PC-3 (cell line): ENCODE measurements at regions not wholly inside any gene's neighbourhood (a gene's known extent, or its start where the extent isn't known, plus 50 kb on each side); places are given as distances from the start of the nearest gene placed in this dataset.

Experiments
- ATAC-seq: fragments of 200-7000 bp; cut with Tn5 transposase; 2 replicates; pipeline ENCODE4 v1.9.1; 2020; ENCODE audit warnings: mild to moderate bottlenecking, moderate library complexity
- BruUV-seq: library from RNA; stranded (reverse); fragments of 400-500 nt; replicated peaks from 2 replicates; lab custom pipeline; 2021; lab: Mats Ljungman, UMichigan
- CTCF ChIA-PET: fragments of 300-600 bp; sonication (Branson Sonifier 250); formaldehyde crosslinking; loops from one replicate; lab custom pipeline; 2022; ENCODE audit warnings: antibody characterized with exemption; lab: Charles Lee
- POLR2A ChIA-PET: fragments of 300-600 bp; sonication (Branson Sonifier 250); formaldehyde crosslinking; loops from one replicate; lab custom pipeline; 2022; ENCODE audit warnings: antibody characterized with exemption; ENCODE audit not compliant: unreplicated experiment; lab: Charles Lee
- DNase-seq: peaks from one replicate; pipeline ENCODE4 v3.0.0-alpha.2; 2015
- H2AFZ ChIP-seq: fragments of 300-600 bp; sonication (generic); 2 replicates; pipeline ENCODE4 v1.6.0; 2016; ENCODE audit warnings: antibody characterized with exemption, low read length
- H3F3A ChIP-seq: fragments of 300-600 bp; sonication (generic); one replicate; pipeline ENCODE4 v1.6.0; 2017; ENCODE audit warnings: antibody characterized with exemption, low read length, control low read depth, mild to moderate bottlenecking; ENCODE audit not compliant: unreplicated experiment
- H3K27ac ChIP-seq: fragments of 300-600 bp; sonication (generic); 2 replicates; pipeline ENCODE4 v1.5.1; 2016; ENCODE audit warnings: mild to moderate bottlenecking, low read length
- H3K27me3 ChIP-seq: fragments of 300-600 bp; sonication (generic); 2 replicates; pipeline ENCODE4 v1.6.1; 2016; ENCODE audit warnings: low read length, mixed read lengths
- H3K36me3 ChIP-seq: fragments of 300-600 bp; sonication (generic); 2 replicates; pipeline ENCODE4 v1.6.1; 2016; ENCODE audit warnings: low read depth, mixed run types, low read length, mixed read lengths
- H3K4me1 ChIP-seq: fragments of 300-600 bp; sonication (generic); 2 replicates; pipeline ENCODE4 v1.5.1; 2016; ENCODE audit warnings: low read length; ENCODE audit not compliant: insufficient read depth
- H3K4me2 ChIP-seq: fragments of 300-600 bp; sonication (generic); 2 replicates; pipeline ENCODE4 v1.6.0; 2016; ENCODE audit warnings: low read length
- H3K4me3 ChIP-seq: fragments of 300-600 bp; sonication (generic); 2 replicates; pipeline ENCODE4 v1.5.1; 2016; ENCODE audit warnings: mild to moderate bottlenecking, low read length, mixed read lengths
- H3K79me2 ChIP-seq: fragments of 300-600 bp; sonication (generic); 2 replicates; pipeline ENCODE4 v1.6.1; 2017; ENCODE audit warnings: low read length, mixed read lengths
- H3K9ac ChIP-seq: fragments of 300-600 bp; sonication (generic); 2 replicates; pipeline ENCODE4 v1.6.0; 2016; ENCODE audit warnings: mild to moderate bottlenecking, low read length
- H3K9me2 ChIP-seq: fragments of 300-600 bp; sonication (generic); replicated peaks from 2 replicates; pipeline ENCODE4 v1.6.1; 2016; ENCODE audit warnings: mixed run types, low read length, mixed read lengths
- H3K9me3 ChIP-seq: fragments of 300-600 bp; sonication (generic); 2 replicates; pipeline ENCODE4 v1.6.1; 2016; ENCODE audit warnings: low read length, mixed read lengths
- H4K20me1 ChIP-seq: fragments of 300-600 bp; sonication (generic); 2 replicates; pipeline ENCODE4 v1.6.1; 2016; ENCODE audit warnings: low read length, mixed read lengths
- CTCF ChIP-seq: fragments of 300-600 bp; sonication (generic); conservative IDR thresholded peaks from 2 replicates; pipeline ENCODE4 v1.5.1; 2017; ENCODE audit warnings: antibody characterized with exemption, low read depth, mild to moderate bottlenecking, low read length
- EZH2 ChIP-seq: fragments of 300-600 bp; sonication (generic); IDR thresholded peaks from one replicate; pipeline ENCODE4 v1.6.1; 2017; ENCODE audit warnings: antibody characterized with exemption, mild to moderate bottlenecking, low read length; ENCODE audit not compliant: unreplicated experiment
- EZH2phosphoT487 ChIP-seq: fragments of 300-600 bp; sonication (generic); IDR thresholded peaks from 2 replicates; pipeline ENCODE4 v1.6.1; 2018; ENCODE audit warnings: mild to moderate bottlenecking, antibody characterized with exemption, low read length, borderline replicate concordance
- intact Hi-C: fragments of 100-400 bp; cut with micrococcal nuclease; formaldehyde crosslinking; loops from 2 replicates; pipeline ENCODE4 v1.9.0; 2023

GRCh38 chr2:119064567-119064966 lies 94.0 kb downstream of the C1QL2 start:
- Histone ChIP-seq H3K4me1 (peaks cover 5% of the 10 kb centered on the region; the same call in 1 of the 2 replicates), H3K9me2 (no peaks in the 10 kb centered on the region), H3F3A (no peaks in the 10 kb centered on the region), H3K9me3 (no peaks in the 10 kb centered on the region), H3K9ac (no peak overlapping the region), H2AFZ (no peak overlapping the region), H3K79me2 (no peaks in the 10 kb centered on the region), H3K27ac (no peak overlapping the region), H3K4me3 (no peak overlapping the region), H3K4me2 (no peak overlapping the region), H3K27me3 (peaks cover 19% of the 10 kb centered on the region), H4K20me1 (no peaks in the 10 kb centered on the region), H3K36me3 (no peaks in the 10 kb centered on the region)
- POLR2A ChIA-PET: no interaction called here
- intact Hi-C loops: no loop called here
- ATAC-seq (no peak), DNase-seq (no peak)
- BruUV-seq: no TSS peak
- TF ChIP-seq EZH2phosphoT487 (no peak), CTCF (no peak), EZH2 (no peak)
- CTCF ChIA-PET: no interaction called here

GRCh38 chr2:119063177-119063576 lies 95.4 kb downstream of the C1QL2 start:
- POLR2A ChIA-PET: no interaction called here
- no peak overlapping the region for H3K4me2 ChIP-seq
- H3K9me3 ChIP-seq: no peaks in the 10 kb centered on the region
- no peak overlapping the region for H3K4me3 ChIP-seq
- H4K20me1 ChIP-seq: no peaks in the 10 kb centered on the region
- BruUV-seq: no TSS peak
- H3K9ac ChIP-seq: no peak overlapping the region
- H2AFZ ChIP-seq: no peak overlapping the region
- no peaks in the 10 kb centered on the region for H3F3A ChIP-seq
- H3K27me3 ChIP-seq: peaks cover 17% of the 10 kb centered on the region; the same call in 1 of the 2 replicates
- H3K27ac ChIP-seq: no peak overlapping the region
- CTCF ChIA-PET: no interaction called here
- intact Hi-C loops: no loop called here
- TF ChIP-seq CTCF (no peak), EZH2phosphoT487 (no peak), EZH2 (no peak)
- H3K9me2 ChIP-seq: no peaks in the 10 kb centered on the region
- ATAC-seq (no peak), DNase-seq (no peak)
- no peaks in the 10 kb centered on the region for H3K36me3 ChIP-seq
- peaks cover 5% of the 10 kb centered on the region; the same call in 1 of the 2 replicates for H3K4me1 ChIP-seq
- no peaks in the 10 kb centered on the region for H3K79me2 ChIP-seq

- Histone ChIP-seq H3K27ac (no peak overlapping the region), H4K20me1 (no peaks in the 10 kb centered on the region), H3K9me2 (no peaks in the 10 kb centered on the region), H3F3A (no peaks in the 10 kb centered on the region), H3K36me3 (no peaks in the 10 kb centered on the region), H2AFZ (no peak overlapping the region), H3K27me3 (peaks cover 17% of the 10 kb centered on the region; the same call in 1 of the 2 replicates), H3K4me1 (peaks cover 5% of the 10 kb centered on the region; the same call in 1 of the 2 replicates), H3K4me2 (no peak overlapping the region), H3K9ac (no peak overlapping the region), H3K79me2 (no peaks in the 10 kb centered on the region), H3K4me3 (no peak overlapping the region), H3K9me3 (no peaks in the 10 kb centered on the region)
- BruUV-seq: no TSS peak
- intact Hi-C loops: no loop called here
- CTCF ChIA-PET: no interaction called here
- POLR2A ChIA-PET: no interaction called here
- DNase-seq (no peak), ATAC-seq (no peak)
- TF ChIP-seq CTCF (no peak), EZH2phosphoT487 (no peak), EZH2 (no peak)
These were observed 95.9 kb downstream of the C1QL2 start for GRCh38 chr2:119062652-119063051.
